Psoas muscle (tissue), 7 donors: ENCODE measurements at regions not wholly inside any gene's neighbourhood (a gene's known extent, or its start where the extent isn't known, plus 50 kb on each side); places are given as distances from the start of the nearest gene placed in this dataset.

Experiments
- ATAC-seq, 4 donors: fragments of 200-7000 bp; cut with Tn5 transposase; one replicate each; pipeline ENCODE4 v1.9.1; 2020; ENCODE audit warnings: moderate library complexity in 3 of 4, mild to moderate bottlenecking in 2 of 4
- DNase-seq, 2 donors: peaks; one replicate each; pipeline ENCODE4 v3.0.0-alpha.2; 2020
- H3K27ac ChIP-seq: fragments of 200-600 bp; one replicate; pipeline ENCODE4 v1.8.0; 2022
- H3K27me3 ChIP-seq, 3 donors: fragments of 200-600 bp in 1 of 3; one replicate each; pipeline versions ENCODE4 v1.6.1 to v1.8.0; 2013 to 2022; ENCODE audit warnings: low read length in 2 of 3, mild to moderate bottlenecking in 2 of 3, moderate library complexity in 1 of 3; ENCODE audit not compliant: insufficient read depth in 3 of 3
- H3K36me3 ChIP-seq, 2 donors: fragments of 200-600 bp in 1 of 2; one replicate each; pipeline versions ENCODE4 v1.6.1 to v1.8.0; 2013 to 2022; ENCODE audit warnings: low read depth in 1 of 2, mild to moderate bottlenecking in 1 of 2, moderate library complexity in 1 of 2; ENCODE audit not compliant: insufficient read depth in 1 of 2
- H3K4me1 ChIP-seq: fragments of 200-600 bp; one replicate; pipeline ENCODE4 v1.8.0; 2022
- H3K4me3 ChIP-seq: fragments of 200-600 bp; one replicate; pipeline ENCODE4 v1.8.0; 2022; ENCODE audit warnings: mild to moderate bottlenecking
- H3K9me3 ChIP-seq: fragments of 200-600 bp; one replicate; pipeline ENCODE4 v1.8.0; 2022
- WGBS, 3 donors: extraction: QIAGEN DNeasy Blood & Tissue Kit; methylation state at CpG; one replicate each; pipeline versions ENCODE4 v1.1.6 to v1.1.7; 2013; 5-methylcytosine and 5-hydroxymethylcytosine counted together
- intact Hi-C, 2 donors: fragments of 100-400 bp; cut with DNase I; formaldehyde crosslinking; loops; one replicate each; pipeline versions ENCODE4 v1.11.0 to v1.14.2; 2022
- TF ChIP-seq, protein P1 (sequence below): fragments of 200-600 bp; IDR thresholded peaks from one replicate; pipeline ENCODE4 v1.8.0; 2022; ENCODE audit warnings: antibody characterized with exemption
- donor health status: healthy with polysubstance abuse.
- donor health status: DM: no; HTN: no; CAD: no; lungs with moderate emphysema.
- donor health status: Bipolar disorder and iron deficiency.
- donor health status: healthy.
- donor health status: DM: yes; HTN: yes; CAD: no.
- donor health status: DM: no; HTN: no; CAD: no.
- donor health status: DM: yes; HTN: yes; CAD: no.

- DNase-seq (no peak), ATAC-seq (no peak)
- no peaks in the 10 kb centered on the region for H3K9me3 ChIP-seq
- TF ChIP-seq, protein P1, sequence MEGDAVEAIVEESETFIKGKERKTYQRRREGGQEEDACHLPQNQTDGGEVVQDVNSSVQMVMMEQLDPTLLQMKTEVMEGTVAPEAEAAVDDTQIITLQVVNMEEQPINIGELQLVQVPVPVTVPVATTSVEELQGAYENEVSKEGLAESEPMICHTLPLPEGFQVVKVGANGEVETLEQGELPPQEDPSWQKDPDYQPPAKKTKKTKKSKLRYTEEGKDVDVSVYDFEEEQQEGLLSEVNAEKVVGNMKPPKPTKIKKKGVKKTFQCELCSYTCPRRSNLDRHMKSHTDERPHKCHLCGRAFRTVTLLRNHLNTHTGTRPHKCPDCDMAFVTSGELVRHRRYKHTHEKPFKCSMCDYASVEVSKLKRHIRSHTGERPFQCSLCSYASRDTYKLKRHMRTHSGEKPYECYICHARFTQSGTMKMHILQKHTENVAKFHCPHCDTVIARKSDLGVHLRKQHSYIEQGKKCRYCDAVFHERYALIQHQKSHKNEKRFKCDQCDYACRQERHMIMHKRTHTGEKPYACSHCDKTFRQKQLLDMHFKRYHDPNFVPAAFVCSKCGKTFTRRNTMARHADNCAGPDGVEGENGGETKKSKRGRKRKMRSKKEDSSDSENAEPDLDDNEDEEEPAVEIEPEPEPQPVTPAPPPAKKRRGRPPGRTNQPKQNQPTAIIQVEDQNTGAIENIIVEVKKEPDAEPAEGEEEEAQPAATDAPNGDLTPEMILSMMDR, result no peak
- no peak overlapping the region for H3K4me3 ChIP-seq
- H3K36me3 ChIP-seq, result no peaks in the 10 kb centered on the region
- 69 to 79% (median 78%) methylated on average over 5 of the region's 5 CpGs for WGBS, 3 donors
- H3K4me1 ChIP-seq, result no peaks in the 10 kb centered on the region
- H3K27ac ChIP-seq, result no peak overlapping the region
- H3K27me3 ChIP-seq, result no peaks in the 10 kb centered on the region
- intact Hi-C loops, result no loop called here
These were observed 272.6 kb downstream of the MATN1 start for GRCh38 chr1:30450818-30451233.

- Histone ChIP-seq H3K9me3 (no peaks in the 10 kb centered on the region), H3K36me3 (no peaks in the 10 kb centered on the region), H3K27ac (no peak overlapping the region), H3K4me1 (no peaks in the 10 kb centered on the region), H3K4me3 (no peak overlapping the region), H3K27me3 (no peaks in the 10 kb centered on the region)
- DNase-seq (no peak), ATAC-seq (no peak)
- intact Hi-C loops, result no loop called here
- TF ChIP-seq, protein P1, result no peak
- 68 to 77% (median 74%) methylated on average over 7 of the region's 7 CpGs for WGBS, 3 donors
These were observed 273.1 kb downstream of the MATN1 start for GRCh38 chr1:30450148-30450817.

- Histone ChIP-seq H3K4me1 (no peaks in the 10 kb centered on the region), H3K36me3 (no peaks in the 10 kb centered on the region), H3K4me3 (no peak overlapping the region), H3K27me3 (no peaks in the 10 kb centered on the region), H3K9me3 (no peaks in the 10 kb centered on the region), H3K27ac (no peak overlapping the region)
- DNase-seq (no peak), ATAC-seq (no peak)
- WGBS, 3 donors, result 83 to 92% (median 91%) methylated on average over 4 of the region's 4 CpGs
- intact Hi-C loops, result no loop called here
- TF ChIP-seq, protein P1, result no peak
These were observed 273.8 kb downstream of the MATN1 start for GRCh38 chr1:30449428-30450147.

DNA sequence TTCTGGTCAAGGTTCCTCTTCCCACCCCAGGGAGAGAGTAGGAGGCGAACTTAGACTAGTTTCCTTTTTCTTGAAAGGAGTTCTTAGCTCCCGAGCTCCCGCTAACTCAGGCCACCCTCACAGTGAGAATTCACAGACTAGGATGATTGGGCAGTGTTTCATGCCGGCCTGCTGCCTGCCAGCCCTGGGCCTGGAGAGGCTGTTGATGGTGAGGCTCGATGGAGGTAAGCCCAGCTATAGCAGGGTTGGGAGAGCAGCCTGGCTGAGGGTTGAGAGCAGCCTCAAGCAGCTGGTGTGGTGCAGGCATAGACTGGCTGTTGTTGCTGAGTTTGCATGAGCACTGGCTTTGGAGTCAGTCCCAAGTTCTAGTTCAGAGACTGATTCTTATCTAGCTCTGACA, 274.4 kb downstream of the MATN1 start:
- Histone ChIP-seq H3K9me3 (no peaks in the 10 kb centered on the region), H3K27me3 (no peaks in the 10 kb centered on the region), H3K4me1 (no peaks in the 10 kb centered on the region), H3K27ac (no peak overlapping the region), H3K36me3 (no peaks in the 10 kb centered on the region), H3K4me3 (no peak overlapping the region)
- TF ChIP-seq, protein P1, result no peak
- no peak for ATAC-seq
- intact Hi-C loops, result no loop called here
- DNase-seq, result no peak
- 52 to 57% (median 56%) methylated on average over 5 of the region's 5 CpGs for WGBS, 3 donors
